Glomerular visceral epithelial cell (primary cell): ENCODE measurements at regions not wholly inside any gene's neighbourhood (a gene's known extent, or its start where the extent isn't known, plus 50 kb on each side); places are given as distances from the start of the nearest gene placed in this dataset.
"Not testable (repeated sequence)": the region's sequence is repeated elsewhere in the genome, so short reads cannot be mapped to it uniquely, and the experiment has no call there.

Experiments
- DNase-seq: peaks from one replicate; pipeline ENCODE4 v3.0.0-alpha.2; 2016; ENCODE audit errors: extremely low spot score

GRCh38 chr20:10109641-10110040 lies 74.9 kb downstream of the ANKEF1 start:
- DNase-seq = no peak

- DNase-seq = peak; percentile 47
Observed at GRCh38 chr20:10110151-10110550, 75.4 kb downstream of the ANKEF1 start.

GRCh38 chr20:10111139-10111958 lies 76.6 kb downstream of the ANKEF1 start:
- DNase-seq = no peak

- no peak for DNase-seq
Observed at GRCh38 chr20:10111959-10112250, 77.1 kb downstream of the ANKEF1 start.

GRCh38 chr20:10113746-10114145 lies 79.0 kb downstream of the ANKEF1 start:
- peak; percentile 25 for DNase-seq

- no peak for DNase-seq
Observed at GRCh38 chr20:10114598-10114997, 79.8 kb downstream of the ANKEF1 start.

- peak; percentile 66 for DNase-seq
Observed at GRCh38 chr20:10115021-10115420, 80.2 kb downstream of the ANKEF1 start.

GRCh38 chr20:10119336-10119735 lies 84.5 kb downstream of the ANKEF1 start:
- no peak for DNase-seq

- not testable (repeated sequence) for DNase-seq
Observed at GRCh38 chr20:10124883-10125282, 90.1 kb downstream of the ANKEF1 start.

GRCh38 chr20:10125757-10126156 lies 91.0 kb downstream of the ANKEF1 start:
- DNase-seq = no peak

- no peak for DNase-seq
Observed at GRCh38 chr20:10129749-10130148, 88.9 kb upstream of the SNAP25 start.

GRCh38 chr20:10131732-10132345 lies 86.8 kb upstream of the SNAP25 start:
- peak; percentile 30 for DNase-seq

GRCh38 chr20:10132387-10132786 lies 86.2 kb upstream of the SNAP25 start:
- no peak for DNase-seq

- DNase-seq = no peak
Observed at GRCh38 chr20:10133532-10133931, 85.1 kb upstream of the SNAP25 start.

GRCh38 chr20:10134176-10134575 lies 84.5 kb upstream of the SNAP25 start:
- no peak for DNase-seq

GRCh38 chr20:10135438-10135837 lies 83.2 kb upstream of the SNAP25 start:
- no peak for DNase-seq

- DNase-seq = no peak
Observed at GRCh38 chr20:10137032-10137431, 81.6 kb upstream of the SNAP25 start.

- DNase-seq = no peak
Observed at GRCh38 chr20:10137533-10137932, 81.1 kb upstream of the SNAP25 start.

- no peak for DNase-seq
Observed at GRCh38 chr20:10157549-10157948, 61.1 kb upstream of the SNAP25 start.

GRCh38 chr20:10167040-10167439 lies 51.6 kb upstream of the SNAP25 start:
- no peak for DNase-seq

- no peak for DNase-seq
Observed at GRCh38 chr20:10167594-10167993, 51.0 kb upstream of the SNAP25 start.
